Activated T-helper 17 cell treated with anti-CD3 and anti-CD28 coated beads, Interleukin-2, amount 50 U/mL, for 72 hours (primary cell): ENCODE measurements at regions not wholly inside any gene's neighbourhood (a gene's known extent, or its start where the extent isn't known, plus 50 kb on each side); places are given as distances from the start of the nearest gene placed in this dataset.

Experiments
- ATAC-seq: fragments of 150-1000 bp; cut with Tn5 transposase; replicated peaks from 2 replicates; pipeline ENCODE4 v1.10.0; 2021; ENCODE audit warnings: mild to moderate bottlenecking, moderate library complexity
- H3K27ac Mint-ChIP-seq: one replicate; pipeline ENCODE4 v1.8.0; 2022; ENCODE audit warnings: mixed read lengths
- H3K27me3 Mint-ChIP-seq: one replicate; pipeline ENCODE4 v1.8.0; 2022; ENCODE audit warnings: mixed read lengths
- H3K36me3 Mint-ChIP-seq: one replicate; pipeline ENCODE4 v1.8.0; 2022; ENCODE audit warnings: low read depth, mild to moderate bottlenecking, mixed read lengths
- H3K4me1 Mint-ChIP-seq: one replicate; pipeline ENCODE4 v1.8.0; 2022; ENCODE audit warnings: mixed read lengths
- H3K4me3 Mint-ChIP-seq: one replicate; pipeline ENCODE4 v1.8.0; 2022; ENCODE audit warnings: mild to moderate bottlenecking, mixed read lengths
- H3K9me3 Mint-ChIP-seq: one replicate; pipeline ENCODE4 v1.8.0; 2022; ENCODE audit warnings: mixed read lengths

DNA sequence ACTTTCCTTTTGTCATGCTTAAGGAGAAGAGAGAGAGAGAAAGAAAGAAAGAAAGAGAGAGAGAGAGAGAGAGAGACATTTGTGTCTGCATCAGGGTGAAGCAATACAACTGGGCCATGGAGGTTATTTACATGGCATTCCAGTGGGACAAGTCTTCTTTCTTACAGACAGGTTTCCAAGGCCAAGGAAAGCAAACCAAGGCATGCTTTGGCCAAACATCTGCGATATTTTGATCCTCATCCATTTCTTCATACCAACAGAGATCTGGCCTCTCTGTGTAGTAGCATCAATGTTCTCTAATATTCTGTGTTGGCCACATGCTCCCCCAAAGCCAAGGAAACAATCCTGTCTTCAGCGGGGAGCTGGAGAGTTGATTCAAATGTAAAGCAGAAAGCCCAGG is 292.1 kb downstream of the SETD4 start:
- no peak overlapping the region for H3K4me3 Mint-ChIP-seq
- H3K27ac Mint-ChIP-seq, result no peak overlapping the region

DNA sequence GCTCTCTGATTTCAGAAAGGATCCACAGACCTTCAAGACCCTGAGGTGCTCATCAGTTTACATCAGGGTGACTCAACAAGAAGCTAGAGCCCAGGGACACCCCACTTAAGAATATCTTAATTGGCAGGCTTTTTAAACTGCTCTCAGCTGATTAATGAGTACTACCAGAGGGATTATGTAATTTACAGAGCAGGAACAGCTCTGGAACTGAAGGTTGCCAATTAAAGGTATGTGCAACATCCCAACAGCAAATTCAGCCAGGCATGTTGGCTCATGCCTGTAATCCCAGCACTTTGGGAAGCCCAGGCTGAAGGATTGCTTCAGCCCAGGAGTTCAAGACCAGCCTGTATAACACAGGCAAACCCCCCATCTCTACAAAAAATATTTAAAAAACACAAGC is 295.7 kb downstream of the SETD4 start:
- H3K4me3 Mint-ChIP-seq, result no peak overlapping the region
- H3K27me3 Mint-ChIP-seq, result peaks cover 24% of the 10 kb centered on the region
- ATAC-seq, result no peak
- no peak overlapping the region for H3K27ac Mint-ChIP-seq
- no peaks in the 10 kb centered on the region for H3K4me1 Mint-ChIP-seq
- H3K36me3 Mint-ChIP-seq, result no peaks in the 10 kb centered on the region
- H3K9me3 Mint-ChIP-seq, result no peaks in the 10 kb centered on the region

More for the DNA sequence above, 292.1 kb downstream of the SETD4 start:
- Mint-ChIP-seq H3K4me1 (no peaks in the 10 kb centered on the region), H3K9me3 (no peaks in the 10 kb centered on the region), H3K36me3 (no peaks in the 10 kb centered on the region), H3K27me3 (peaks cover 27% of the 10 kb centered on the region)
- ATAC-seq, result no peak

DNA sequence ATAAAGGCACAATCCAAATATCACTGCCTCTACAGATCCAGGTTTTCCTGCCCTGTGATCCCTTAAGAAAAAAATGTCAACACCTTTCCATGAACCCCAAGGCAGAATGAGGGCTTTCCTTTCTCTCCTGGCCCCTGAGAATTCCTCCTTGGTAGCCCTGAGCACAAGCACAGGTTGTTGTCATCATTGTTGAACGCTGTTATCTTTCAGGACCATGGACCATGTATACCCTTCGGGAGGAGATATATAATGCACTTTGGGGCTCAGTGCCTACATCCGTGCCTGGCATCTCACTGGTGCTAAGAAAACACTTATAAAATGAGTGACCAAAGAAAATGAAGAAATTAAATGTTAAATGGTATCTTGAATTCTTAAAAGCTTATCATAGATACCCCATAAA is 296.2 kb downstream of the SETD4 start:
- no peak overlapping the region for H3K27ac Mint-ChIP-seq
- H3K9me3 Mint-ChIP-seq, result no peaks in the 10 kb centered on the region
- no peak for ATAC-seq
- no peak overlapping the region for H3K4me3 Mint-ChIP-seq
- H3K4me1 Mint-ChIP-seq, result no peaks in the 10 kb centered on the region
- H3K36me3 Mint-ChIP-seq, result no peaks in the 10 kb centered on the region
- peaks cover 24% of the 10 kb centered on the region for H3K27me3 Mint-ChIP-seq

DNA sequence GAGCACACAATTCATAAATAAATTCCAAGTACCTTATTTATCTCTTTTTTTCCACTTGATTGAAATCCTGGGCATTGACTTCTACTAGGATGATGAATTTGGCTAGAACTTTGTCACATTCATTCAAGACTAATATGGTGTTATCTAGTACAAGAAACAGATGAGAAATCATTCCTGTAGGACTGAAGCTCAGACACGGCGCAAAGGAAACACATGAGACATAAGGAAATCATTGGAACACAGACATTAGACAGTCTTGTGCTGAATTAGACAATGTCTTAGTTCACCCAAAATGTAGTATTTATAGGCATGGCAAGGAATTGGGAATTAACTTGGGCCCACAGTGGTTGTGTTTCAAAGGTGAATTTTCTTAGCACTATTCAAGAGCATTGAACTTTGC is 305.7 kb downstream of the SETD4 start:
- Mint-ChIP-seq H3K9me3 (no peaks in the 10 kb centered on the region), H3K36me3 (no peaks in the 10 kb centered on the region), H3K4me3 (no peak overlapping the region), H3K27me3 (peaks cover 43% of the 10 kb centered on the region), H3K4me1 (no peaks in the 10 kb centered on the region), H3K27ac (no peak overlapping the region)
- no peak for ATAC-seq

DNA sequence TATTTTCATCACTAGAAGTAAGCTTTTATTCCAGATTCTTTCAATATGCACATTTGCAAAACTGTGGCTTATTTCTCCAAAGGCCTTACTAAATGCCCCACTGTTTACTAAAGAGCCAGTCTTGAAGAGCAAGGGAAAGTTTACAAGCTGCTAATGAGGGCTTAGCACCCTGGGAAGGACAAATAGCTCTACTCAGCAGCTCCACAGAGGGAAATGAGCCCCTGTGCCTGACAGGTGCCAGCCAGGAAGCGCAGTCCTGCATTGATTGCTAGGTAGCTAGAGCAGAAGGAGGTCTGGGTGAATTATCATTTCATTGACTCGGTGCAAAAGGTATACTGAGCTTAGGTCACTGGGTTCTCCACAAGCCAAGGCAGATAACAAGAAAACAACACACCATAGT is 307.0 kb downstream of the SETD4 start:
- ATAC-seq, result no peak
- no peak overlapping the region for H3K4me3 Mint-ChIP-seq
- no peaks in the 10 kb centered on the region for H3K9me3 Mint-ChIP-seq
- H3K27me3 Mint-ChIP-seq, result peaks cover 43% of the 10 kb centered on the region
- H3K4me1 Mint-ChIP-seq, result no peaks in the 10 kb centered on the region
- H3K27ac Mint-ChIP-seq, result no peak overlapping the region
- H3K36me3 Mint-ChIP-seq, result no peaks in the 10 kb centered on the region

DNA sequence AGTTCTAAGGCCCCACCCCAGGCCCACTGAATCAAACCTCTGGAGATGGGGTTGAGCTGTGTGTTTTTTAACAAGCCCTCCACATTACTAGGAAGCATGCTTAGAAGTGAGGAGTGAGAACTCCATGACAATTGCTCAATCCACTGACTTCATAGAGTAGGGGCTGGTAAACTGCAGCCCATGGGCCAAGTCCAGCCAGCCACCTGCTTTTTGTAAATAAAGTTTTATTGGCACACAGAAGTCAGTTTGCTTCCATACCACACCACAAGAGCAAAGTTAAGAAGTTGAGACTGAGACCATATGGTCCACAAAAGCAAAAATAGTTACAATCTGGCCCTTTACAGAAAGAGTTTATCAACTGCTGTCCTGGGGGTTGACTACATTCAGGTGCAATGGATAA is 309.2 kb downstream of the SETD4 start:
- ATAC-seq, result no peak
- H3K36me3 Mint-ChIP-seq, result no peaks in the 10 kb centered on the region
- H3K27me3 Mint-ChIP-seq, result peaks cover 50% of the 10 kb centered on the region
- no peaks in the 10 kb centered on the region for H3K4me1 Mint-ChIP-seq
- no peaks in the 10 kb centered on the region for H3K9me3 Mint-ChIP-seq
- H3K4me3 Mint-ChIP-seq, result no peak overlapping the region
- no peak overlapping the region for H3K27ac Mint-ChIP-seq

GRCh38 chr21:35749904-35750303 is 310.4 kb downstream of the SETD4 start:
- Mint-ChIP-seq H3K36me3 (no peaks in the 10 kb centered on the region), H3K9me3 (peaks cover under 1% of the 10 kb centered on the region), H3K27ac (no peak overlapping the region), H3K27me3 (peaks cover 41% of the 10 kb centered on the region), H3K4me3 (no peak overlapping the region), H3K4me1 (peaks cover 8% of the 10 kb centered on the region)
- no peak for ATAC-seq

- Mint-ChIP-seq H3K27ac (no peak overlapping the region), H3K36me3 (no peaks in the 10 kb centered on the region), H3K4me3 (no peak overlapping the region), H3K4me1 (peaks cover 13% of the 10 kb centered on the region), H3K9me3 (peaks cover 5% of the 10 kb centered on the region), H3K27me3 (peaks cover 40% of the 10 kb centered on the region)
- ATAC-seq, result peak; percentile 47
Measured at GRCh38 chr21:35748678-35749314, 311.5 kb downstream of the SETD4 start.

DNA sequence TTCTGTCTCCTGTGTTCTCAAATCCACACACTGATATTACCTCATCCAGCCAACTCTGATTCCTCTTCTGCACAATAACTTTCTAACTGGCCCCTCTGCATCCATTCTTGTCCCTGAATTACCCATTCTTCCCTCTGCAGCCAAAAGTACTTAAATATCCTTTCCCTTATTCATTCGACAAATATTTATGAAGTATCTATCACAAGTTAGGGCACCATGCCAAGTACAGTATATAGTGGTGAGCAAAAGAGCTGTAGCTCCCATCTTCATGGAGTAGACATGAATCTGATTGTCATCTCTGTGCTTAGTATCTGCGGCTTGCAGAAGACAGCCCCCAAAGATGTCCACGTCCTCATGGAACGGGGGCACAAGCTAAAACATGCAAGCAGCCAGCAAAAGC is 316.8 kb downstream of the SETD4 start:
- no peak for ATAC-seq
- no peaks in the 10 kb centered on the region for H3K36me3 Mint-ChIP-seq
- no peak overlapping the region for H3K27ac Mint-ChIP-seq
- peaks cover 9% of the 10 kb centered on the region for H3K9me3 Mint-ChIP-seq
- H3K4me1 Mint-ChIP-seq, result peaks cover 17% of the 10 kb centered on the region
- H3K27me3 Mint-ChIP-seq, result peaks cover 36% of the 10 kb centered on the region
- no peak overlapping the region for H3K4me3 Mint-ChIP-seq

DNA sequence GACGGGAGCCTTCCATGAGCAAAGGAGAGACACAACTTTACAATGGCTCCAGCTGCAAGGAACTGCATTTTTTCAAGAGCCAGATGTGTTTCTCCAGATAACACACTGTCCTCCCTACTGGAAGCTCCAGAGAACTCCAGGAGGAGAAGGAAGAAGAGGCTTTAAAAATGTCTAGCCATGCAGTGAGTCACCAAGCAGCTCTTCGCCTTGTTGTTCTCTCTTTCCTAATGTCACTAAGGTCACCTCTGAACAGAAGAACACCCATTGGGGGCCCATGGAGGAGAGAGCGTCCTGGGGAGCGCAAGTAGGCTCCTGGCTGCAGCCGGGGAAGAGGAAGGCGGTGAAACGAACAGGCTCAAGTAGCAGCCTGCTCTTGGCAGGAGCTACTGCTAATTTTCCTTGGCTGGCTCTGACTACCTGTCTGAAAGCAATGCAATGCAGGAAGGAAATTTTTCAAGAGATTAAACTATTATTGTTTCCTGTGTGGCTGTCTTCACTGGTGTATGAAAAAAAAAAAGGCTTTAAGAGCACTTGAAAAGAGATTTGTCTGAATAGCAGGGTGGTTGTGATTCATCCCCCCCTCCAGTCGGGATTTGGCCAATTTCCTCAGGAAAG is 321.9 kb downstream of the SETD4 start:
- Mint-ChIP-seq H3K4me3 (no peak overlapping the region), H3K9me3 (peaks cover 4% of the 10 kb centered on the region), H3K27ac (no peak overlapping the region), H3K4me1 (peaks cover 2% of the 10 kb centered on the region), H3K27me3 (peaks cover 31% of the 10 kb centered on the region), H3K36me3 (no peaks in the 10 kb centered on the region)
- no peak for ATAC-seq

- no peak overlapping the region for H3K27ac Mint-ChIP-seq
- no peak for ATAC-seq
- H3K27me3 Mint-ChIP-seq, result peaks cover 27% of the 10 kb centered on the region
- H3K4me3 Mint-ChIP-seq, result no peak overlapping the region
- H3K9me3 Mint-ChIP-seq, result peaks cover 4% of the 10 kb centered on the region
- no peaks in the 10 kb centered on the region for H3K4me1 Mint-ChIP-seq
- no peaks in the 10 kb centered on the region for H3K36me3 Mint-ChIP-seq
Measured at GRCh38 chr21:35737899-35738346, 322.4 kb downstream of the SETD4 start.

GRCh38 chr21:35737449-35737848 is 322.9 kb downstream of the SETD4 start:
- Mint-ChIP-seq H3K9me3 (peaks cover 4% of the 10 kb centered on the region), H3K4me1 (no peaks in the 10 kb centered on the region), H3K36me3 (no peaks in the 10 kb centered on the region), H3K27me3 (peaks cover 27% of the 10 kb centered on the region), H3K27ac (no peak overlapping the region), H3K4me3 (no peak overlapping the region)
- ATAC-seq, result no peak

- no peaks in the 10 kb centered on the region for H3K36me3 Mint-ChIP-seq
- H3K4me1 Mint-ChIP-seq, result no peaks in the 10 kb centered on the region
- no peaks in the 10 kb centered on the region for H3K9me3 Mint-ChIP-seq
- H3K4me3 Mint-ChIP-seq, result no peak overlapping the region
- no peak for ATAC-seq
- peaks cover 38% of the 10 kb centered on the region for H3K27me3 Mint-ChIP-seq
- H3K27ac Mint-ChIP-seq, result no peak overlapping the region
Measured at GRCh38 chr21:35732788-35733187, 327.5 kb downstream of the SETD4 start.

GRCh38 chr21:35730325-35730724 is 330.0 kb downstream of the SETD4 start:
- H3K36me3 Mint-ChIP-seq, result no peaks in the 10 kb centered on the region
- no peaks in the 10 kb centered on the region for H3K4me1 Mint-ChIP-seq
- peaks cover 46% of the 10 kb centered on the region for H3K27me3 Mint-ChIP-seq
- no peak overlapping the region for H3K27ac Mint-ChIP-seq
- no peak for ATAC-seq
- no peak overlapping the region for H3K4me3 Mint-ChIP-seq
- H3K9me3 Mint-ChIP-seq, result no peaks in the 10 kb centered on the region

- no peaks in the 10 kb centered on the region for H3K9me3 Mint-ChIP-seq
- H3K4me3 Mint-ChIP-seq, result no peak overlapping the region
- no peaks in the 10 kb centered on the region for H3K36me3 Mint-ChIP-seq
- H3K4me1 Mint-ChIP-seq, result no peaks in the 10 kb centered on the region
- peaks cover 47% of the 10 kb centered on the region for H3K27me3 Mint-ChIP-seq
- no peak for ATAC-seq
- H3K27ac Mint-ChIP-seq, result no peak overlapping the region
Measured at GRCh38 chr21:35727830-35728229, 332.5 kb downstream of the SETD4 start.
